ENCODE measurements at regions not wholly inside any gene's neighbourhood (a gene's known extent, or its start where the extent isn't known, plus 50 kb on each side); places are given as distances from the start of the nearest gene placed in this dataset.

GRCh38 chr19:30315159-30315558 is 57.0 kb upstream of the ZNF536 start:
- Histone ChIP-seq H3K27ac (ENCODE audit: low read length) (no peak overlapping the region), H3K9me3 (ENCODE audit: control insufficient read depth, low read depth, low read length) (no peaks in the 10 kb centered on the region), H3K27me3 (ENCODE audit: control insufficient read depth, insufficient read depth, low read length) (no peaks in the 10 kb centered on the region), H3K4me3 (ENCODE audit: low read length) (no peak overlapping the region), H3K4me1 (ENCODE audit: control insufficient read depth, insufficient read depth, low read length) (peaks cover 4% of the 10 kb centered on the region), H3K36me3 (ENCODE audit: control insufficient read depth, insufficient read depth, low read length) (no peaks in the 10 kb centered on the region)
- 100% methylated on average over 1 of the region's 2 CpGs for WGBS (ENCODE audit: insufficient coverage, low lambda C conversion rate)
- no peak for DNase-seq

GRCh38 chr19:30316000-30316491 is 56.1 kb upstream of the ZNF536 start:
- DNase-seq: no peak
- Histone ChIP-seq H3K4me1 (ENCODE audit: control insufficient read depth, insufficient read depth, low read length) (peaks cover 4% of the 10 kb centered on the region), H3K9me3 (ENCODE audit: control insufficient read depth, low read depth, low read length) (no peaks in the 10 kb centered on the region), H3K4me3 (ENCODE audit: low read length) (no peak overlapping the region), H3K27me3 (ENCODE audit: control insufficient read depth, insufficient read depth, low read length) (no peaks in the 10 kb centered on the region), H3K36me3 (ENCODE audit: control insufficient read depth, insufficient read depth, low read length) (no peaks in the 10 kb centered on the region), H3K27ac (ENCODE audit: low read length) (no peak overlapping the region)
- 100% methylated on average over 3 of the region's 4 CpGs for WGBS (ENCODE audit: insufficient coverage, low lambda C conversion rate)

GRCh38 chr19:30316560-30317106 is 55.6 kb upstream of the ZNF536 start:
- DNase-seq: no peak
- Histone ChIP-seq H3K36me3 (ENCODE audit: control insufficient read depth, insufficient read depth, low read length) (no peaks in the 10 kb centered on the region), H3K4me1 (ENCODE audit: control insufficient read depth, insufficient read depth, low read length) (peaks cover 4% of the 10 kb centered on the region), H3K4me3 (ENCODE audit: low read length) (no peak overlapping the region), H3K27me3 (ENCODE audit: control insufficient read depth, insufficient read depth, low read length) (no peaks in the 10 kb centered on the region), H3K9me3 (ENCODE audit: control insufficient read depth, low read depth, low read length) (no peaks in the 10 kb centered on the region), H3K27ac (ENCODE audit: low read length) (no peak overlapping the region)
- 100% methylated on average over 1 of the region's 6 CpGs for WGBS (ENCODE audit: insufficient coverage, low lambda C conversion rate)

GRCh38 chr19:30317403-30317802 is 54.8 kb upstream of the ZNF536 start:
- Histone ChIP-seq H3K27me3 (ENCODE audit: control insufficient read depth, insufficient read depth, low read length) (no peaks in the 10 kb centered on the region), H3K9me3 (ENCODE audit: control insufficient read depth, low read depth, low read length) (no peaks in the 10 kb centered on the region)

GRCh38 chr19:30318261-30318660 is 53.9 kb upstream of the ZNF536 start:
- Histone ChIP-seq H3K9me3 (ENCODE audit: control insufficient read depth, low read depth, low read length) (no peaks in the 10 kb centered on the region), H3K36me3 (ENCODE audit: control insufficient read depth, insufficient read depth, low read length) (no peaks in the 10 kb centered on the region), H3K4me1 (ENCODE audit: control insufficient read depth, insufficient read depth, low read length) (peaks cover 4% of the 10 kb centered on the region), H3K27me3 (ENCODE audit: control insufficient read depth, insufficient read depth, low read length) (no peaks in the 10 kb centered on the region), H3K27ac (ENCODE audit: low read length) (no peak overlapping the region), H3K4me3 (ENCODE audit: low read length) (no peak overlapping the region)
- WGBS (ENCODE audit: insufficient coverage, low lambda C conversion rate): 60% methylated on average over 1 of the region's 5 CpGs
- no peak for DNase-seq

More at GRCh38 chr19:30317403-30317802, 54.8 kb upstream of the ZNF536 start:
- Histone ChIP-seq H3K27ac (ENCODE audit: low read length) (no peak overlapping the region), H3K4me1 (ENCODE audit: control insufficient read depth, insufficient read depth, low read length) (peaks cover 4% of the 10 kb centered on the region), H3K4me3 (ENCODE audit: low read length) (no peak overlapping the region), H3K36me3 (ENCODE audit: control insufficient read depth, insufficient read depth, low read length) (no peaks in the 10 kb centered on the region)
- no peak for DNase-seq
- no CpG with 5 or more reads among the region's 7 CpGs for WGBS (ENCODE audit: insufficient coverage, low lambda C conversion rate)

- no CpG with 5 or more reads among the region's 11 CpGs for WGBS (ENCODE audit: insufficient coverage, low lambda C conversion rate)
- H3K36me3 ChIP-seq (ENCODE audit: control insufficient read depth, insufficient read depth, low read length): no peaks in the 10 kb centered on the region
- DNase-seq: no peak
These were observed 53.2 kb upstream of the ZNF536 start for GRCh38 chr19:30318936-30319335.

GRCh38 chr19:30319411-30319810 is 52.8 kb upstream of the ZNF536 start:
- H3K36me3 ChIP-seq (ENCODE audit: control insufficient read depth, insufficient read depth, low read length): no peaks in the 10 kb centered on the region
- no peaks in the 10 kb centered on the region for H3K4me1 ChIP-seq (ENCODE audit: control insufficient read depth, insufficient read depth, low read length)
- no peak for DNase-seq
- no peak overlapping the region for H3K27ac ChIP-seq (ENCODE audit: low read length)
- 71% methylated on average over 1 of the region's 2 CpGs for WGBS (ENCODE audit: insufficient coverage, low lambda C conversion rate)
- H3K9me3 ChIP-seq (ENCODE audit: control insufficient read depth, low read depth, low read length): no peaks in the 10 kb centered on the region
- no peaks in the 10 kb centered on the region for H3K27me3 ChIP-seq (ENCODE audit: control insufficient read depth, insufficient read depth, low read length)
- no peak overlapping the region for H3K4me3 ChIP-seq (ENCODE audit: low read length)

More at GRCh38 chr19:30318936-30319335, 53.2 kb upstream of the ZNF536 start:
- Histone ChIP-seq H3K27ac (ENCODE audit: low read length) (no peak overlapping the region), H3K27me3 (ENCODE audit: control insufficient read depth, insufficient read depth, low read length) (no peaks in the 10 kb centered on the region), H3K9me3 (ENCODE audit: control insufficient read depth, low read depth, low read length) (no peaks in the 10 kb centered on the region), H3K4me1 (ENCODE audit: control insufficient read depth, insufficient read depth, low read length) (peaks cover 4% of the 10 kb centered on the region), H3K4me3 (ENCODE audit: low read length) (no peak overlapping the region)

- Histone ChIP-seq H3K4me1 (ENCODE audit: control insufficient read depth, insufficient read depth, low read length) (no peaks in the 10 kb centered on the region), H3K36me3 (ENCODE audit: control insufficient read depth, insufficient read depth, low read length) (no peaks in the 10 kb centered on the region), H3K27me3 (ENCODE audit: control insufficient read depth, insufficient read depth, low read length) (no peaks in the 10 kb centered on the region), H3K9me3 (ENCODE audit: control insufficient read depth, low read depth, low read length) (no peaks in the 10 kb centered on the region), H3K4me3 (ENCODE audit: low read length) (no peak overlapping the region), H3K27ac (ENCODE audit: low read length) (no peak overlapping the region)
- no peak for DNase-seq
These were observed 52.3 kb upstream of the ZNF536 start for GRCh38 chr19:30319876-30320275.

- no peaks in the 10 kb centered on the region for H3K27me3 ChIP-seq (ENCODE audit: control insufficient read depth, insufficient read depth, low read length)
- no peaks in the 10 kb centered on the region for H3K4me1 ChIP-seq (ENCODE audit: control insufficient read depth, insufficient read depth, low read length)
- WGBS (ENCODE audit: insufficient coverage, low lambda C conversion rate): no CpG with 5 or more reads among the region's 15 CpGs
- no peaks in the 10 kb centered on the region for H3K36me3 ChIP-seq (ENCODE audit: control insufficient read depth, insufficient read depth, low read length)
- no peaks in the 10 kb centered on the region for H3K9me3 ChIP-seq (ENCODE audit: control insufficient read depth, low read depth, low read length)
- H3K4me3 ChIP-seq (ENCODE audit: low read length): no peak overlapping the region
- DNase-seq: no peak
- no peak overlapping the region for H3K27ac ChIP-seq (ENCODE audit: low read length)
These were observed 51.7 kb upstream of the ZNF536 start for GRCh38 chr19:30320466-30320865.

- H3K27me3 ChIP-seq (ENCODE audit: control insufficient read depth, insufficient read depth, low read length): no peaks in the 10 kb centered on the region
- DNase-seq: no peak
- no peaks in the 10 kb centered on the region for H3K36me3 ChIP-seq (ENCODE audit: control insufficient read depth, insufficient read depth, low read length)
- no peak overlapping the region for H3K27ac ChIP-seq (ENCODE audit: low read length)
- no peaks in the 10 kb centered on the region for H3K4me1 ChIP-seq (ENCODE audit: control insufficient read depth, insufficient read depth, low read length)
- no peaks in the 10 kb centered on the region for H3K9me3 ChIP-seq (ENCODE audit: control insufficient read depth, low read depth, low read length)
- H3K4me3 ChIP-seq (ENCODE audit: low read length): no peak overlapping the region
- no CpG with 5 or more reads among the region's 11 CpGs for WGBS (ENCODE audit: insufficient coverage, low lambda C conversion rate)
These were observed 51.3 kb upstream of the ZNF536 start for GRCh38 chr19:30320916-30321315.
